ENCODE measurements at regions not wholly inside any gene's neighbourhood (a gene's known extent, or its start where the extent isn't known, plus 50 kb on each side); places are given as distances from the start of the nearest gene placed in this dataset.

DNA sequence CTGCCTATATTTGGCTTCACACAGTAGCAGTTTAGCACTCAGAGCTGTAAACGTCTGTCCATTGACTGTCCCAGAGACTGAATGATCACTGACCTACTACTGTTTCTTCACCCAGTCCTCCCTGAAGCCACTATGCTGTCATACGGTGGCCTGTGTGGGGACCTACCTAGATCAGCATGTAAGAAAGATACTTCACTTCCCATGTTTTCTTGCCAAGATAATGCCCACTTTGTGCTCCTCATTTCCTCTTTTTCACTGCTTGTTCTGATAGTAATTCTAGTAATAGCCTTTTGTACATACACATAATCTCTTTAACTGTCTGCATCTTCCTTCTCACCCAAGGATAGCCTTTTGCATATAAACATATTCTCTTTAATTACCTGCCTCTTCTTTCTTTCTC is 109.9 kb upstream of the TIAM2 start:
- DNase-seq (no peak), ATAC-seq (replicated peaks) (no peak)
- no peak overlapping the region for H3K27ac Mint-ChIP-seq
- no peak overlapping the region for H3K4me3 Mint-ChIP-seq
- no peaks in the 10 kb centered on the region for H3K27me3 Mint-ChIP-seq
- H3K36me3 Mint-ChIP-seq (ENCODE audit: insufficient read depth): peaks cover 10% of the 10 kb centered on the region
- peaks cover 3 to 7% of the 10 kb centered on the region in 2 donors for H3K4me1 Mint-ChIP-seq (ENCODE audit: low read depth in 2 of 2)
- H3K9me3 Mint-ChIP-seq: no peaks in the 10 kb centered on the region

DNA sequence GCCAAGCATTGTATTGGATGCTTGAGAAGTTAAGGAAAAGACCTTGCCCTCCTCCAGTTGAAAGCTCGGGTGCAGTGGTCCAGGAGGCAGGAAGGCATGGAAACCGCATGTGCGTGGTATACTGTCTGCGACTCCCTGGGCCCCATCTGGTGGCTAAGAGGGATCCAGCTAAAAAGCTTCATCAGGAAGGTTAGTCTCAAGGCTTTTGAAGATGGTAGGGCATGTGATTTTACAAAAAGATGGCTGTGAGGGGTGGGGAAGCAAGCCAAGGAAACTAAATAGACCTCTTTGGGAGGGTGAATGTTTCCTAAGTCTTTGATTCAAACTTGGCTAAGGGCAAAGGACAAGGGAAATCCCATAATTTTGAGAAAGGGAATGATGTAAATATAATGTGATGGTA is 109.1 kb upstream of the TIAM2 start:
- ATAC-seq (replicated peaks): no peak
- H3K4me1 Mint-ChIP-seq (ENCODE audit: low read depth in 2 of 2): peaks cover 3 to 7% of the 10 kb centered on the region in 2 donors
- no peak overlapping the region for H3K4me3 Mint-ChIP-seq
- DNase-seq: no peak
- H3K27ac Mint-ChIP-seq: no peak overlapping the region
- no peaks in the 10 kb centered on the region for H3K27me3 Mint-ChIP-seq
- H3K9me3 Mint-ChIP-seq: no peaks in the 10 kb centered on the region
- peaks cover 13% of the 10 kb centered on the region for H3K36me3 Mint-ChIP-seq (ENCODE audit: insufficient read depth)

DNA sequence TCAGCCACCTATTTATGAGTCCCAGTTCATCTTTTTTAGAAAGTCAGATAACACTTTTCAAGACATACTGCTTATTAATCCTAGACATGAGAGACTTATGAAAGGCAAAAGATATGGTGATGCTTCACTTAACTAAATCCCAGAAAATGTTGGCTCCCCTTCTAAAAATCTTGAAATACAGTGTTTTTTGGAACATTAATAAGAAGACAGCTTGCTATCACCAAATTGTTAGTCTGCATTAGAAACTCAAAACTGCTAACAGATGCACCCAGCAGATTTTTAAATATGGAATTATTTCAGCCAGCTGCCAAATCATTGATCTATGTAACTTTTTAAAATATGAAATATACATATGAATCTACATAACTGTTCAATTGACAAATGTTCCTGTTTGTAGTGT is 108.6 kb upstream of the TIAM2 start:
- Mint-ChIP-seq H3K36me3 (ENCODE audit: insufficient read depth) (peaks cover 13% of the 10 kb centered on the region), H3K4me1 (ENCODE audit: low read depth in 2 of 2) (peaks cover 3 to 7% of the 10 kb centered on the region in 2 donors), H3K27ac (no peak overlapping the region), H3K9me3 (no peaks in the 10 kb centered on the region), H3K4me3 (no peak overlapping the region), H3K27me3 (no peaks in the 10 kb centered on the region)
- ATAC-seq (replicated peaks) (no peak), DNase-seq (no peak)

- DNase-seq (no peak), ATAC-seq (replicated peaks) (no peak)
- no peaks in the 10 kb centered on the region for H3K9me3 Mint-ChIP-seq
- no peak overlapping the region for H3K4me3 Mint-ChIP-seq
- H3K27ac Mint-ChIP-seq: no peak overlapping the region
- H3K36me3 Mint-ChIP-seq (ENCODE audit: insufficient read depth): peaks cover 13% of the 10 kb centered on the region
- peaks cover 3 to 7% of the 10 kb centered on the region in 2 donors for H3K4me1 Mint-ChIP-seq (ENCODE audit: low read depth in 2 of 2)
- no peaks in the 10 kb centered on the region for H3K27me3 Mint-ChIP-seq
Measured at GRCh38 chr6:154887051-154887450, 108.1 kb upstream of the TIAM2 start.

DNA sequence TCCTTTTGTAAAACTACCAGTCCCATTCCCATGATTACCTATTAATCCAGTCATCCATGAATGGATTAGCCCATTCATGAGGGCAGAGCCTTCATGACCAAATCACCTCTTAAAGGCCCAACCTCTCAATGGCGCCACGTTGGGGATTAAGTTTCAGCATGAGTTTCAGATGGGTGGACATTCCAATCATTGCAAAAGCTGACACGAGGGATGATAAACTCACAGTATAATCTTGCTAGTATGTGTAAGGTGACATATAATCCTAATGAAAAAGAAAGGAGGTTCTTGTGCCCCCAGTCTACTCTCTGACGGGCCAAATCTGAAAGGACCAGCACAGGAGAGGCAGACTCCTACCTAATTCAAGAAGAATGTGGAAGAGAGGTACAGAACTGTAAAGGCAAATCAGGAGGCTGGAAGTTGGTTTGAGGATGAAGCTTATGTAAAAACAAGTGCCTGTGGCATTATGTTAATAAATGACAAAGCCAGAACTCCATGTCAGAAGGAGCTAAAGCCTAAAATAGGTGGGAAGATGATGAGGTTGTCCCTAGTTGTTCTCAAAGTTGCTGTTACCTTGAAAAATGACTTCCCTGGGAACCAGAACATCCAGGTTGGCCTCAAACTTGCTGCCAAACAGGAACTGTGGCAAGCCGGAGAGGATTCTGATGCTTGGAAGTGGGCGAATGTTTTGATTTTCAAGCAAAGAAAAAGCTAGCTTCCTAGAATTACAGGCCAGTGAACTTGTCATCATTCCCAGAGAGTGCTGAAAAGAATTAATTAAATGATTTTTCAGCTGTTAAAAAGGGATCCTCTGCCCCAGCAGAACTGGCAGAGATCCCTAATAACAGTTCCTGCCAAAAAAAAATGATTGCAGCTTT is 106.5 kb upstream of the TIAM2 start:
- ATAC-seq (replicated peaks): no peak
- Mint-ChIP-seq H3K36me3 (ENCODE audit: insufficient read depth) (peaks cover 11% of the 10 kb centered on the region), H3K27me3 (no peaks in the 10 kb centered on the region), H3K9me3 (no peaks in the 10 kb centered on the region), H3K4me1 (ENCODE audit: low read depth in 2 of 2) (peaks cover 7 to 8% of the 10 kb centered on the region in 2 donors), H3K4me3 (no peak overlapping the region), H3K27ac (no peak overlapping the region)
- no peak for DNase-seq

GRCh38 chr6:154890874-154891273 is 104.2 kb upstream of the TIAM2 start:
- Mint-ChIP-seq H3K27ac (no peak overlapping the region), H3K4me1 (ENCODE audit: low read depth in 2 of 2) (peaks cover 7 to 8% of the 10 kb centered on the region in 2 donors), H3K27me3 (no peaks in the 10 kb centered on the region), H3K36me3 (ENCODE audit: insufficient read depth) (peaks cover 9% of the 10 kb centered on the region), H3K4me3 (no peak overlapping the region), H3K9me3 (no peaks in the 10 kb centered on the region)
- ATAC-seq (replicated peaks) (no peak), DNase-seq (no peak)

DNA sequence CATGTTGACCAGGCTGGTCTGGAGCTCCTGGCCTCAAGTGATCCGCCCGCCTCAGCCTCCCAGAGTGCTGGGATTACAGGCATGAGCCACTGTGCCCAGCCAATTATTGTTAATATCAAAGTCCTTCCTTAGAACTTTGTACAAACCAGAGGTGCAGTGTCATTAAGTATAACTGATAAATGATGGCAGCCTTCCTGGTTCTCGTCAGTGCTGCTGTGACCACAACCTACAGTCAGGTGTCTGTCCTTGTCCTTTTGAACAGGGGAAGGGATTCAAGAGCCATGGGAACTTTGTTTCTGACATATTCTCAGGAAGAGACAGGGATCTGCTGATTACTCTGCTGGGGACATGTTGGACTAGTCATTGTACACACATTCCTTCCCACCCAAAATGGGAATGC is 103.2 kb upstream of the TIAM2 start:
- Mint-ChIP-seq H3K27ac (no peak overlapping the region), H3K36me3 (ENCODE audit: insufficient read depth) (peaks cover 13% of the 10 kb centered on the region), H3K4me1 (ENCODE audit: low read depth in 2 of 2) (peaks cover 5 to 7% of the 10 kb centered on the region in 2 donors), H3K4me3 (no peak overlapping the region), H3K9me3 (no peaks in the 10 kb centered on the region), H3K27me3 (no peaks in the 10 kb centered on the region)
- DNase-seq (no peak), ATAC-seq (replicated peaks) (no peak)

DNA sequence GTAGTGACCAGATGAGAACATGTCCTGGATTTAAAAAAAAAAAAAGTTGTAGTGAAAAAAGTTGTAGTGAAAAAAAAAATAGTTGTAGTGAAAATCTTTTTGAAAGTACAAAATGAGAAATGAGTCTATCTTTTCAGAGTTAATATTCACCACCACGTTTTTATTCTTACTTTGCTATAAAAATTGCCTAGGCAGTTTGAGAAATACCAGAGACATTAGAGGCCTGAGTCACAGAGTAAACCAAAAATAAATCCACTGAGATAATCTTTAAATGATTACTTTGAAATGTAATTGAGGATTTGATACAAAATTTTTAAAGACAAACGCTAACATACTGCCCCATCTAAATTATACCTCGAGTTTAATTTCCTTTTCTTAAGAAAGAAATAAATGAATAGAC is 101.2 kb upstream of the TIAM2 start:
- no peak overlapping the region for H3K4me3 Mint-ChIP-seq
- peaks cover 4 to 5% of the 10 kb centered on the region in 2 donors for H3K4me1 Mint-ChIP-seq (ENCODE audit: low read depth in 2 of 2)

GRCh38 chr6:154894902-154895301 is 100.2 kb upstream of the TIAM2 start:
- no peak for DNase-seq
- no peaks in the 10 kb centered on the region for H3K9me3 Mint-ChIP-seq
- peaks cover 2 to 4% of the 10 kb centered on the region in 2 donors for H3K4me1 Mint-ChIP-seq (ENCODE audit: low read depth in 2 of 2)
- H3K36me3 Mint-ChIP-seq (ENCODE audit: insufficient read depth): peaks cover 13% of the 10 kb centered on the region
- peak overlapping the region in 1 of 2 donors; percentile 76 for H3K27ac Mint-ChIP-seq
- no peak overlapping the region for H3K4me3 Mint-ChIP-seq
- no peak for ATAC-seq (replicated peaks)
- no peaks in the 10 kb centered on the region for H3K27me3 Mint-ChIP-seq

More for the DNA sequence above, 101.2 kb upstream of the TIAM2 start:
- no peaks in the 10 kb centered on the region for H3K9me3 Mint-ChIP-seq
- no peaks in the 10 kb centered on the region for H3K27me3 Mint-ChIP-seq
- peaks cover 13% of the 10 kb centered on the region for H3K36me3 Mint-ChIP-seq (ENCODE audit: insufficient read depth)
- H3K27ac Mint-ChIP-seq: no peak overlapping the region
- DNase-seq: no peak
- no peak for ATAC-seq (replicated peaks)

DNA sequence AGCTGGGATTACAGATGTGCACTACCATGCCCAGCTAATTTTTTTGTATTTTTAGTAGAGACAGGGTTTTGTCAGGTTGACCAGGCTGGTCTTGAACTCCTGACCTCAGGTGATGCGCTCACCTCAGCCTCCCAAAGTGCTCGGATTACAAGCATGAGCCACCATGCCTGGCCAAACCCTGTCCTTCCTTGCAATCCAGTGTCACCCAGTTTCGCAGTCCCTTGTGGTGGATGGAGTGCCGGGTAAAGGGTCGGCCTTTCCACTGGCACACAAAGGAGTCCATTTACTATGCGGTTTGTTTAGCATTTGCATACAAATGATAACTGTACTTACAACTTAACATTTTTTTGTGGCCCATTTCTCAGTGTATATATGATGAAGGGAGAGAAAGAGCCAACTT is 99.3 kb upstream of the TIAM2 start:
- H3K36me3 Mint-ChIP-seq (ENCODE audit: insufficient read depth): peaks cover 10% of the 10 kb centered on the region
- DNase-seq: no peak
- no peak for ATAC-seq (replicated peaks)
- no peaks in the 10 kb centered on the region for H3K27me3 Mint-ChIP-seq
- peak overlapping the region in 1 of 2 donors; percentile 12 for H3K27ac Mint-ChIP-seq
- H3K4me1 Mint-ChIP-seq (ENCODE audit: low read depth in 2 of 2): peaks cover 2 to 10% of the 10 kb centered on the region in 2 donors
- H3K9me3 Mint-ChIP-seq: no peaks in the 10 kb centered on the region
- H3K4me3 Mint-ChIP-seq: no peak overlapping the region

- no peak for ATAC-seq (replicated peaks)
- peaks cover 0 to 5% of the 10 kb centered on the region in 2 donors for H3K4me1 Mint-ChIP-seq (ENCODE audit: low read depth in 2 of 2)
- no peak for DNase-seq
- H3K4me3 Mint-ChIP-seq: no peak overlapping the region
- peaks cover 10% of the 10 kb centered on the region for H3K36me3 Mint-ChIP-seq (ENCODE audit: insufficient read depth)
- H3K27ac Mint-ChIP-seq: no peak overlapping the region
- H3K9me3 Mint-ChIP-seq: no peaks in the 10 kb centered on the region
- no peaks in the 10 kb centered on the region for H3K27me3 Mint-ChIP-seq
Measured at GRCh38 chr6:154898821-154899220, 96.3 kb upstream of the TIAM2 start.

DNA sequence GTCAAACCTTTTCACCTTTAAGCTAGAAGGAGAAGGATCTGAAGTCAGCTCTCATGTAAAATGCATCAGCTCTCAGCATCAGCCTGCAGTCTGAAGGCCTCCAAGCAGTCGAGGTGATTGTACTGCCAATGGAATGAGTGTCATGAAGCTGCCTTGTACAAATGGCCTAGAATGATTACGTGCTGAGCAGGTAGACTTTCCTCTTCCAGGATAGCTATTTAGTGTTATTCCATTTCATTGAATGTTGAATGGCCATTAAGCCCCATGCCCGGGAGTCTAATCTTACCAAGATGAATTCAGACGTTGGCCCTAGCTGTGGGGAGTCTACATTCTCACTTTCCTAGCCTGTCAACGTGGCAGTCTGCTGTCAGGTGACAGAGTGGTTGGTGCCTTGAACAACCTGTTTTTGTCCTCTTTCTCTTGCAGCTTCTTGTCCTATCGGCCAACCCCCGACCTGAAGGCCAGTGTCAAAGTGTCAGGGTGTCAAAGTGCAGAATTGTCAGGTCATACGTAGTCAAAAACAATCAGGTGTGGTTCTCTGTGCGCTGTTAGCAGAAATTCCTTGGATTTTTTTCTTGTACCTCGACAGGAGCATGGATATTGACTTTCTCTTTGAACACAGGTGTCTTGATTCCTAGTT is 95.2 kb upstream of the TIAM2 start:
- no peaks in the 10 kb centered on the region for H3K9me3 Mint-ChIP-seq
- H3K4me1 Mint-ChIP-seq (ENCODE audit: low read depth in 2 of 2): peaks cover 0 to 5% of the 10 kb centered on the region in 2 donors
- no peak overlapping the region for H3K27ac Mint-ChIP-seq
- no peak for ATAC-seq (replicated peaks)
- no peak for DNase-seq
- H3K36me3 Mint-ChIP-seq (ENCODE audit: insufficient read depth): peaks cover 10% of the 10 kb centered on the region
- no peak overlapping the region for H3K4me3 Mint-ChIP-seq
- no peaks in the 10 kb centered on the region for H3K27me3 Mint-ChIP-seq

- H3K36me3 Mint-ChIP-seq (ENCODE audit: insufficient read depth): peaks cover 4% of the 10 kb centered on the region
- no peaks in the 10 kb centered on the region for H3K27me3 Mint-ChIP-seq
- no peak overlapping the region for H3K27ac Mint-ChIP-seq
- peaks cover 0 to 5% of the 10 kb centered on the region in 2 donors for H3K4me1 Mint-ChIP-seq (ENCODE audit: low read depth in 2 of 2)
- H3K4me3 Mint-ChIP-seq: no peak overlapping the region
- DNase-seq: no peak
- no peak for ATAC-seq (replicated peaks)
- no peaks in the 10 kb centered on the region for H3K9me3 Mint-ChIP-seq
Measured at GRCh38 chr6:154901876-154902552, 93.1 kb upstream of the TIAM2 start.
